Neural cell (in vitro differentiated cells): ENCODE measurements at regions not wholly inside any gene's neighbourhood (a gene's known extent, or its start where the extent isn't known, plus 50 kb on each side); places are given as distances from the start of the nearest gene placed in this dataset.

Source experiments
- H2AFZ ChIP-seq: fragments of 200-600, 300-800 bp; sonication (generic), shearing (Covaris generic); 2 replicates; pipeline ENCODE4 v1.6.0; 2014; ENCODE audit warnings: low read depth, mild to moderate bottlenecking, antibody characterized with exemption, low read length, moderate library complexity
- H3F3A ChIP-seq: fragments of 200-600 bp; shearing (Covaris generic); 2 replicates; pipeline ENCODE4 v1.6.1; 2016; ENCODE audit warnings: mild to moderate bottlenecking, moderate library complexity, mixed read lengths, antibody characterized with exemption, low read length; ENCODE audit not compliant: insufficient read depth, poor library complexity, severe bottlenecking
- H3K27ac ChIP-seq: fragments of 200-600, 300-800 bp; sonication (generic), shearing (Covaris generic); 2 replicates; pipeline ENCODE4 v1.5.1; 2014; ENCODE audit warnings: mild to moderate bottlenecking, low read length, moderate library complexity
- H3K27me3 ChIP-seq: fragments of 300-800, 200-600 bp; sonication (generic), shearing (Covaris generic); 2 replicates; pipeline ENCODE4 v1.6.0; 2014; ENCODE audit warnings: mild to moderate bottlenecking, low read depth, low read length, moderate library complexity; ENCODE audit not compliant: insufficient read depth
- H3K36me3 ChIP-seq: fragments of 300-800, 200-600 bp; sonication (generic), shearing (Covaris generic); 2 replicates; pipeline ENCODE4 v1.5.1; 2014; ENCODE audit warnings: mild to moderate bottlenecking, antibody characterized with exemption, low read length, moderate library complexity; ENCODE audit not compliant: insufficient read depth
- H3K4me2 ChIP-seq: fragments of 300-800, 200-600 bp; sonication (generic), shearing (Covaris generic); 2 replicates; pipeline ENCODE4 v1.6.0; 2014; ENCODE audit warnings: mild to moderate bottlenecking, low read length
- H3K4me3 ChIP-seq: fragments of 300-800, 200-600 bp; sonication (generic), shearing (Covaris generic); 2 replicates; pipeline ENCODE4 v1.5.1; 2014; ENCODE audit warnings: mild to moderate bottlenecking, low read length, moderate library complexity
- H3K79me2 ChIP-seq: fragments of 200-600 bp; shearing (Covaris generic); replicated peaks from 2 replicates; pipeline ENCODE4 v1.6.0; 2014; ENCODE audit warnings: mild to moderate bottlenecking, low read length, moderate library complexity; ENCODE audit not compliant: insufficient read depth
- H3K9ac ChIP-seq: fragments of 300-800, 200-600 bp; sonication (generic), shearing (Covaris generic); 2 replicates; pipeline ENCODE4 v1.6.1; 2016; ENCODE audit warnings: mild to moderate bottlenecking, low read length, mixed read lengths
- H3K9me2 ChIP-seq: fragments of 200-600 bp; shearing (Covaris generic); 2 replicates; pipeline ENCODE4 v1.6.1; 2016; ENCODE audit warnings: mild to moderate bottlenecking, low read length, mixed read lengths; ENCODE audit not compliant: insufficient read depth
- H3K9me3 ChIP-seq: fragments of 200-600, 300-800 bp; sonication (generic), shearing (Covaris generic); 2 replicates; pipeline ENCODE4 v1.6.1; 2016; ENCODE audit warnings: mild to moderate bottlenecking, mixed run types, low read length, moderate library complexity, mixed read lengths
- H4K20me1 ChIP-seq: fragments of 200-600 bp; shearing (Covaris generic); 2 replicates; pipeline ENCODE4 v1.6.1; 2016; ENCODE audit warnings: mild to moderate bottlenecking, mixed run types; ENCODE audit not compliant: insufficient read depth
- CTCF ChIP-seq: fragments of 450-650 bp; IDR thresholded peaks from 2 replicates; pipeline ENCODE4 v1.5.1; 2014; ENCODE audit warnings: antibody characterized with exemption, mild to moderate bottlenecking, moderate library complexity; ENCODE audit not compliant: poor library complexity, severe bottlenecking
- EP300 ChIP-seq: fragments of 450-650 bp; conservative IDR thresholded peaks from 2 replicates; pipeline ENCODE4 v1.6.1; 2014; ENCODE audit warnings: antibody characterized with exemption, mild to moderate bottlenecking, moderate library complexity; ENCODE audit not compliant: poor library complexity, severe bottlenecking
- EZH2 ChIP-seq: fragments of 200-600, 300-800 bp; shearing (Covaris generic), sonication (generic); IDR thresholded peaks from 2 replicates; pipeline ENCODE4 v1.6.1; 2014; ENCODE audit warnings: antibody characterized with exemption, low read length, borderline replicate concordance, mild to moderate bottlenecking; ENCODE audit not compliant: insufficient read depth, poor library complexity, severe bottlenecking
- MXI1 ChIP-seq: fragments of 450-650 bp; conservative IDR thresholded peaks from 2 replicates; pipeline ENCODE4 v1.6.1; 2014; ENCODE audit warnings: antibody characterized with exemption, mild to moderate bottlenecking; ENCODE audit not compliant: poor library complexity, severe bottlenecking
- POLR2AphosphoS5 ChIP-seq: IDR thresholded peaks from 2 replicates; pipeline ENCODE4 v1.6.1; 2012
- RAD21 ChIP-seq: fragments of 450-650 bp; conservative IDR thresholded peaks from 2 replicates; pipeline ENCODE4 v1.6.1; 2014; ENCODE audit warnings: antibody characterized with exemption, mild to moderate bottlenecking, moderate library complexity
- REST ChIP-seq: IDR thresholded peaks from 2 replicates; pipeline ENCODE4 v1.6.1; 2012; ENCODE audit warnings: borderline replicate concordance
- SMC3 ChIP-seq: fragments of 450-650 bp; conservative IDR thresholded peaks from 2 replicates; pipeline ENCODE4 v1.6.1; 2014; ENCODE audit warnings: antibody characterized with exemption, mild to moderate bottlenecking, moderate library complexity; ENCODE audit not compliant: poor library complexity
- TAF1 ChIP-seq: IDR thresholded peaks from 2 replicates; pipeline ENCODE4 v1.6.1; 2012; ENCODE audit warnings: low read depth

GRCh38 chr7:84666651-84667050 lies 472.1 kb upstream of the SEMA3A start:
- Histone ChIP-seq H3K79me2 (no peaks in the 10 kb centered on the region), H3K9me2 (no peaks in the 10 kb centered on the region), H3K9ac (peak overlapping the region; percentile 44), H4K20me1 (no peaks in the 10 kb centered on the region), H3K4me2 (peak overlapping the region; percentile 1), H3K27ac (peak overlapping the region; percentile 86), H3K4me3 (no peak overlapping the region), H3K36me3 (no peaks in the 10 kb centered on the region), H2AFZ (no peak overlapping the region), H3K27me3 (no peaks in the 10 kb centered on the region), H3F3A (peaks cover 5% of the 10 kb centered on the region), H3K9me3 (no peaks in the 10 kb centered on the region)
- TF ChIP-seq POLR2AphosphoS5 (peak; percentile 92), SMC3 (no peak), REST (peak; percentile 76), EP300 (peak; percentile 99), TAF1 (no peak), MXI1 (no peak), EZH2 (no peak), RAD21 (peak; percentile 33), CTCF (no peak)

DNA sequence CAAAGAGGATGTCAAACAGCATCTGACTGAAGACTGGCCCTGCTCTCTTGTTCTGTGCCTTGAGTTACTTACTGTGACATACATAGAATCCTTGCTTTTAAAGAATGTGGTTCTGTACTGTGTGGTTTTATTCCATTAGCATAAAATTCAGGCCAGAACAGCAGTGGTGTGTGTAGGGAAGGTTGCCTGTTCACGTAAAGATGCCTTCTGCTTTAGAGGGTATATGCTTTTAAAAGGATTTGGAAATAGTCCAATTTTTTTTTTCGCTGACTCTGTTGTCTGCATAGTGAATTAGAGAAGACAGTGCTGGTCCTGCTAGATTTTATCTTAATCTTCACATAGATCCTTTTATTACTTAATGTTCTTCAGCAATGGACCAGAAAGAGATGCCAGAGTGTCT lies 470.8 kb upstream of the SEMA3A start:
- H3K4me2 ChIP-seq, result no peak overlapping the region
- TF ChIP-seq POLR2AphosphoS5 (no peak), SMC3 (no peak), CTCF (no peak), REST (no peak), EP300 (no peak), TAF1 (no peak), MXI1 (no peak), EZH2 (no peak), RAD21 (no peak)
- no peaks in the 10 kb centered on the region for H3K9me3 ChIP-seq
- H3K36me3 ChIP-seq, result no peaks in the 10 kb centered on the region
- no peak overlapping the region for H2AFZ ChIP-seq
- no peaks in the 10 kb centered on the region for H4K20me1 ChIP-seq
- no peaks in the 10 kb centered on the region for H3K27me3 ChIP-seq
- no peak overlapping the region for H3K4me3 ChIP-seq
- H3K27ac ChIP-seq, result peak overlapping the region; percentile 86
- no peaks in the 10 kb centered on the region for H3K79me2 ChIP-seq
- peaks cover 5% of the 10 kb centered on the region for H3F3A ChIP-seq
- no peaks in the 10 kb centered on the region for H3K9me2 ChIP-seq
- H3K9ac ChIP-seq, result no peak overlapping the region
